ENCODE measurements at regions not wholly inside any gene's neighbourhood (a gene's known extent, or its start where the extent isn't known, plus 50 kb on each side); places are given as distances from the start of the nearest gene placed in this dataset.

GRCh38 chr6:40177598-40177997 is 243.3 kb upstream of the MOCS1 start:
- TF ChIP-seq CTCF (IDR thresholded peaks at IDR 0.05; ENCODE audit: borderline replicate concordance, insufficient read depth, low read depth, low read length), result no peak
- H3K4me3 ChIP-seq (ENCODE audit: low read depth, low read length), result no peak overlapping the region

- no peak for TF ChIP-seq CTCF (IDR thresholded peaks at IDR 0.05; ENCODE audit: borderline replicate concordance, insufficient read depth, low read depth, low read length)
- H3K4me3 ChIP-seq (ENCODE audit: low read depth, low read length), result no peak overlapping the region
Observed at GRCh38 chr6:40176152-40176551, 241.9 kb upstream of the MOCS1 start.

DNA sequence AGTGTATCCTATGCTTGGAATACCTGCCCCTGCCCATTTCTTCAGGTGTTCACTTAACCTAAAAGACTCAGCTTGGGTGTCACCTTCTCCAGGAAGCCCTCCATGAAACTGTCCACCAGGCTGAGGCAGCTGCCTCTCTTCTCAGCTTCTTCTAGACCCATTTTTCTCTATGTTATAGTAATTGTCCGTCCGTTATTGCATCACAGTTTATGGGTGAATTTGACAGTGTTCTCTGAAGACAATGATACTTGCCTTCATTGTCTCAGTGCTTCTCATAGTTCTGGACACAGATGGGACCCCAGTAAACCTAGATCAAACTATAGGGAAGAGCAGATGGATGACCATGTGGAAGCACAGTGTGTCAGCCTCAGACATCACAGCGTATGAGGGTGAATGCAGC is 238.0 kb upstream of the MOCS1 start:
- no peak overlapping the region for H3K4me3 ChIP-seq (ENCODE audit: low read depth, low read length)
- no peak for TF ChIP-seq CTCF (IDR thresholded peaks at IDR 0.05; ENCODE audit: borderline replicate concordance, insufficient read depth, low read depth, low read length)

- no peak for TF ChIP-seq CTCF (IDR thresholded peaks at IDR 0.05; ENCODE audit: borderline replicate concordance, insufficient read depth, low read depth, low read length)
Observed at GRCh38 chr6:40171343-40171742, 237.1 kb upstream of the MOCS1 start.

GRCh38 chr6:40170856-40171255 is 236.6 kb upstream of the MOCS1 start:
- H3K4me3 ChIP-seq (ENCODE audit: low read depth, low read length), result no peak overlapping the region
- TF ChIP-seq CTCF (IDR thresholded peaks at IDR 0.05; ENCODE audit: borderline replicate concordance, insufficient read depth, low read depth, low read length), result no peak

More at GRCh38 chr6:40171343-40171742, 237.1 kb upstream of the MOCS1 start:
- H3K4me3 ChIP-seq (ENCODE audit: low read depth, low read length), result no peak overlapping the region

DNA sequence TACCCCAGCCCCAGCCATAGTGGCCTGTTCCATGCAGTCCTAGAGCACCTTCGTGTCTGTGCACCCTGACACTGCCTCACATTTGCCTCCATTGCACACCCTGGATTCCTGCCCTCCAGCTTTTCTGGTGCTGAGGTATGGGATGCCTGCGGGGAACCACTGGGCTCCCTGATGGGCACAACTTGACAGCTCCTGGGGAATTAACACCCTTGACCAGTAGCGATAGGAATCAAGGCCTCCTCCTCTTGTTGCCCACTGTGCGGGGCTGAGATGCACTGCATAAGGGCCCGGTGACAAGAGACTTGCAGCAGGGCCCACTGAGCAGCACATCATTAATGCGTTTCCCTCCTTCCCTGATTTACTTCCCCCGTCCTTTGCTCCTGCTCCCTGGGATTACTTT is 235.6 kb upstream of the MOCS1 start:
- no peak for TF ChIP-seq CTCF (IDR thresholded peaks at IDR 0.05; ENCODE audit: borderline replicate concordance, insufficient read depth, low read depth, low read length)
- H3K4me3 ChIP-seq (ENCODE audit: low read depth, low read length), result no peak overlapping the region

GRCh38 chr6:40166963-40167362 is 232.7 kb upstream of the MOCS1 start:
- TF ChIP-seq CTCF (IDR thresholded peaks at IDR 0.05; ENCODE audit: borderline replicate concordance, insufficient read depth, low read depth, low read length), result no peak
- no peak overlapping the region for H3K4me3 ChIP-seq (ENCODE audit: low read depth, low read length)
